ENCODE measurements at regions not wholly inside any gene's neighbourhood (a gene's known extent, or its start where the extent isn't known, plus 50 kb on each side); places are given as distances from the start of the nearest gene placed in this dataset.

- TF ChIP-seq CTCF (IDR thresholded peaks at IDR 0.05; ENCODE audit: control extremely low read depth, extremely low read depth, low read depth, missing control alignments): no peak
- no peak for DNase-seq (ENCODE audit: extremely low spot score)
- CTCF ChIA-PET: no interaction called here
- POLR2A ChIA-PET: no interaction called here
Measured at GRCh38 chr2:16216558-16216945, 276.2 kb downstream of the MYCN start.

- TF ChIP-seq CTCF (IDR thresholded peaks at IDR 0.05; ENCODE audit: control extremely low read depth, extremely low read depth, low read depth, missing control alignments): no peak
- DNase-seq (ENCODE audit: extremely low spot score): no peak
- CTCF ChIA-PET: no interaction called here
- POLR2A ChIA-PET: no interaction called here
Measured at GRCh38 chr2:16215902-16216557, 275.7 kb downstream of the MYCN start.

- ChIA-PET CTCF (no interaction called here), POLR2A (no interaction called here)
- no peak for TF ChIP-seq CTCF (IDR thresholded peaks at IDR 0.05; ENCODE audit: control extremely low read depth, extremely low read depth, low read depth, missing control alignments)
- DNase-seq (ENCODE audit: extremely low spot score): no peak
Measured at GRCh38 chr2:16214861-16215260, 274.5 kb downstream of the MYCN start.

GRCh38 chr2:16214391-16214790 lies 274.0 kb downstream of the MYCN start:
- no peak for TF ChIP-seq CTCF (IDR thresholded peaks at IDR 0.05; ENCODE audit: control extremely low read depth, extremely low read depth, low read depth, missing control alignments)
- DNase-seq (ENCODE audit: extremely low spot score): no peak
- CTCF ChIA-PET: no interaction called here
- POLR2A ChIA-PET: no interaction called here

- no peak for TF ChIP-seq CTCF (IDR thresholded peaks at IDR 0.05; ENCODE audit: control extremely low read depth, extremely low read depth, low read depth, missing control alignments)
- POLR2A ChIA-PET: no interaction called here
- DNase-seq (ENCODE audit: extremely low spot score): no peak
- CTCF ChIA-PET: no interaction called here
Measured at GRCh38 chr2:16212321-16212720, 272.0 kb downstream of the MYCN start.

GRCh38 chr2:16211341-16211740 lies 271.0 kb downstream of the MYCN start:
- ChIA-PET POLR2A (no interaction called here), CTCF (no interaction called here)

More at GRCh38 chr2:16211341-16211740, 271.0 kb downstream of the MYCN start:
- TF ChIP-seq CTCF (IDR thresholded peaks at IDR 0.05; ENCODE audit: control extremely low read depth, extremely low read depth, low read depth, missing control alignments): no peak
- DNase-seq (ENCODE audit: extremely low spot score): no peak

Data from GM10248 (cell line).